Stimulated activated CD4-positive, alpha-beta T cell treated with anti-CD3 and anti-CD28 coated beads, Interleukin-1b, Interleukin-23, amount 100 ng/mL, for 1 hour (primary cell): ENCODE measurements at regions not wholly inside any gene's neighbourhood (a gene's known extent, or its start where the extent isn't known, plus 50 kb on each side); places are given as distances from the start of the nearest gene placed in this dataset.
"Not testable (repeated sequence)": the region's sequence is repeated elsewhere in the genome, so short reads cannot be mapped to it uniquely, and the experiment has no call there.

ENCODE experiments used
- DNase-seq, 2 donors: peaks; one replicate each; pipeline ENCODE4 v3.0.0-alpha.2; 2020; ENCODE audit warnings: low read depth in 2 of 2

DNA sequence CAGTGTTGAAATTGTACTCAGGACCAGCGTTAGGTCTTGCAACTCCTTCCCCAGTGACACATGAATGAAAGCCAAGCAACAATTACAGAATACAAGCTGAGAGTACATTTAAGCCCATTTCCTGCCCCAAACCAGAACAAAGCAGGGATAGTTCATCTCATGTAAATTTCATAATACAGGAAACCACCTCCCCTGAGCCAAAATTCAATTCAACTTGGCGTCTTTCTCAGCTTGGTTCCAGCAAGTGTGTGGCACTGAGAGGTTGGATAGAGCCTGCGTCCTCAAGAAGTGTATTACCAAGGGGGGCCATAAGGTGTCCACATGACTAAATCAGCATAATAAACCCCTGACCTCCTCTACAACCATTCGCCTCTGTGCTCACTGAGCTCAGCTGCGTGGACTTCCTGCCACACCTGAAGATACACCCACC is 278.9 kb upstream of the CRY1 start:
- DNase-seq, result no peak

DNA sequence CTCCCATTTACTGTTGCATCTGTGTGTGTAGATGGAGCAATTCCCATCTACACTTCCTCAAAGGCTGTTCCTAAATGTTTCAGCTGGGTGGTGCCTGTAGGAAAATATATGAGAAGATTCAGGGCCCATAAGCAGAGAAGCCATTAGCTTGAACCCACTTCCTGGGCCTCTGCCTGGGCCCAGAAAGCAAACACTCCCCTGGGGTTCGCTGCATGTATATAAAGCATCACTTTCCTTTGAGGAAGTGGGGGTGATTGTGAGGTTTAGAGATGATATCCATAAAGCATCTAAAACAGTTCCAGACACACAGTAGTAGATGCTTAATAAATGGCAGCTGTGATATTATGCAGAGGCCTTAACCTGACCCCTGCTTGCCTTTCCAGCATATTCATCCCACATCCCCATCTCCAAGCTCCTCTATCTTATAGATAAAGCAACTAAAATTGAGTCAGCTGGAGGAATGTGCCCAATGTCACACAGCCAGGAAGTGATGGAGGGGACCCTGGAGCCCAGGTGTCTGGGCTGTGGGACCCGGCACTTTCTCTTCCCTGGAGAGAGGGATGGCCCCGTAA is 280.0 kb upstream of the CRY1 start:
- DNase-seq, result no peak

DNA sequence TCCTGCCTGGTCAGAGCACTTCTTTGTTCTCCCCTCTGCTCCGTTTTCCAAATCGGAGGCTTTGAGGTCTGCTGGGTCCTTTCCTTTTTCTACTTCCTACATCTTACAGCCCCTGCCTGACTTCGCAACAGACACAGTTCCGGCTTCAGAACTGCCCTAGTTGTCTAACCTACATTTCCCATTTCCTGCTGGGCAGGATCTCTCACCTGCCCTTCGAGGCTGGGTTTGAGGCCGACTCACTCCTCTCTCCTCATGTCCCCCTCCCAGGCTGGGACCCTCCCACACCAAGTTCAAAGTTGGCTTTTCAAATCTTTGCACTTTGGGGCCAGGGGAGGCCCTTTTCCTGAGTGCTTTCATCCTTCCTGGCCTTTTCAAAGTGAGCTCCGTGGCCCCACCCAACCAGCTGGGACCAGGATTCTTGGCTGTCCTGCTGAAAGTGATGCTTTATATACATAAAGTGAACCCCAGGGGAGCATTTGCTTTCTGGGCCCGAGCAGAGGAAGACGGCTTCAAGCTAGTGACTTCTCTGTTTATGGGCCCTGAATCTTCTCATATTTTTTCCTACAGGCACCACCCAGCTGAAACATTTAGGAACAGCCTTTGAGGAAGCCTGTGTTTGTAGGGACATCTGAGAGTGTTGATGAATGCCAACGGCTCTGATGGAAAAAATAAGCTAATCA is 281.0 kb upstream of the CRY1 start:
- no peak for DNase-seq

DNA sequence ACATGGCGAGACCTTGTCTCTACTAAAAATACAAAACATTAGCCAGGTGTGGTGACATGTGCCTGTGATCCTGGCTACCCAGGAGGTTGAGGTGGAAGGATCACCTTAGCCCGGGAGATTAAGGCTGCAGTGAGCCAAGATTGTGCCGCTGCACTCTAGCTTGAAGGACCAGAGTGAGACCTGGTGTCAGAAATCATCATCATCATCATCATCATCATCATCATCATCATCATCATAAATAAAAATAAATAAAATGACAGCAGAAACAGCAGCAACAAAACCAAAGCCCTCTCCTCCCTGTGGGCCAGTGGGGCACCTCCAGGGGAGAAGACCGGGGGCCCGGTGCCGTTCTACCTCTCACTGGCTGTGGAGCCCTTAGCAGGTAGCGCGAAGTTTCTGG is 281.9 kb upstream of the CRY1 start:
- DNase-seq, result no peak

DNA sequence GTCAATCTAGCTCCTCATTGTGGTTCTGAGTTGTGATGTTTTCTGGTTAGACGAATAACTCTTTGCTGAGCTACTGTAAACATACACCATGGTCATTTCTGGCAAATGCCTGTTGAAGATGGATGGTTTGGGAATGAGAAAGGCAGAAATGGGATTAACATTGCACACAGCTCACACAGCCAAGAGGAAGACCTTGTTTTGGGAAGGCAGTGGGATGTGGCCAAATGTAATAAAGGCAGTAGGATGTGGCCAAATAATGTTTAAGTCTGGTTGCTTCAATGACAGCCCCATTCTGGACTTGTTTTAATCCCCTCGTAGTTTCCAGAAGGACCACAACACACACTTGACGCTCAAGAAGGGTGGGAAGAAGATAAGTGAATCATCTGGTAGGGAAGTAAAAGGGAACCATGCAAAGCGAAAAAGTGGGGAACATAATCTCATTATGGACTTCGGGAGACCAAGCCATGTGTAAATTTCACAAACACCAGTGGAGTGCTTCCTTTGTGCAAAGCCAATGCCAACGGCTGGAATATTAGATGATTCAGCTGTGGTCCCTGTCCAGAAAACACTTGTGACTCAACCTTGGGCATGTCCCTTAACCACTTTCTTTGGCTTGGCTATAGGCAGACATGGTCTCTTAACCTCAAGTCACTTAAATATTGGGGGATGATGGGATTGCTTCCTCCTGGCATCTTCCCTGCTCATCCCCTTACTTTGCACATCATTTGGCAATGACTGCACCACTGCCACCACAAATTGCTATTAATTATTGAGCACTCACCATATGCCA is 284.4 kb upstream of the CRY1 start:
- DNase-seq, result no peak

DNA sequence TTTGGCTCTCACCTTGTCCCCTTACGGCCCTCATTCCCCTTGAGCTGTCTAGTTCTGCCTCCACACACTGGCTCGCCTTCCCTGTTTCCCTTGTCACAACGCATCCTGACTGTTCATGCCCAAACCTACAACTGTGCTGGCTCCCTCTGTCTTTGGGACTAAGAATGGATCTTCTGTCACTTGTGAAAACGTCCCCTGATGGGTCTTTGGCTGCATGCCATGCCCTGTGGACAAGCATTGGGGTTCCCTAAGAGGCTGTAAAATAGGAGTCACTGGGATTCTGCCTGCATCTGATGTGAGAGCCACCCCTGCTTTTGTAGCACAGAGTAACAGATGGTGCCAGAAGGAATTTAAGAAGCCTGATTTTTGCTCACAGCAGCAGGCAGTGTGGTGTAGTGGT is 285.3 kb upstream of the CRY1 start:
- DNase-seq, result no peak

DNA sequence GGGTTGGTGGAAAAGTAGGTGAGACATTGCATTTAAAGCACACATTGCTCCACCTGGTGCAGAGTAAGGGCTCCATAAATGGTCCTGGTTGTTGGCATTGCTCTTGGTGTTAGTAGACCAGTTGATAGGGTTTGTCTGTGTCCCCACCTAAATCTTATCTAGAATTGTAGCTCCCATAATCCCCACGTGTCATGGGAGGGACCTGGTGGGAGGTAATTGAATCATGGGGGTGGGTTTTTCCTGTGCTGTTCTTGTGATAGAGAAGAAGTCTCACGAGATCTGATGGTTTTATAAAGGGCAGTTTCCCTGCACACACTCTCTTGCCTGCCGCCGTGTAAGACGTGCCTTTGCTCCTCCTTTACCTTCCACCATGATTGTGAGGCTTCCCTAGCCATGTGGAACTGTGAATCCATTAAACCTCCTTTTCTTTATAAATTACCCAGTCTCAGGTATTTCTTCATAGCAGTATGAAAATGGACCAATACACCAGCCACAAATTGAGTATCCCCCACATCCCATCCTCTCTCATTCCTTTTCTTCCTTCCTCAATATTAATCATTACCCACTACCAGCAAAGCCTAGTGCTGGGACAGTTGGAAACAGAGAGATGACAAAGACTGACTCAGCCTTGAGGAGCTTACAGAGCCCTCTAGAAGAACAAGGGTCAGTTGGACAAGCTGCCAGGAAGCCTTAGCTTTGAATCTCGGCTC is 285.9 kb upstream of the CRY1 start:
- not testable (repeated sequence) for DNase-seq

DNA sequence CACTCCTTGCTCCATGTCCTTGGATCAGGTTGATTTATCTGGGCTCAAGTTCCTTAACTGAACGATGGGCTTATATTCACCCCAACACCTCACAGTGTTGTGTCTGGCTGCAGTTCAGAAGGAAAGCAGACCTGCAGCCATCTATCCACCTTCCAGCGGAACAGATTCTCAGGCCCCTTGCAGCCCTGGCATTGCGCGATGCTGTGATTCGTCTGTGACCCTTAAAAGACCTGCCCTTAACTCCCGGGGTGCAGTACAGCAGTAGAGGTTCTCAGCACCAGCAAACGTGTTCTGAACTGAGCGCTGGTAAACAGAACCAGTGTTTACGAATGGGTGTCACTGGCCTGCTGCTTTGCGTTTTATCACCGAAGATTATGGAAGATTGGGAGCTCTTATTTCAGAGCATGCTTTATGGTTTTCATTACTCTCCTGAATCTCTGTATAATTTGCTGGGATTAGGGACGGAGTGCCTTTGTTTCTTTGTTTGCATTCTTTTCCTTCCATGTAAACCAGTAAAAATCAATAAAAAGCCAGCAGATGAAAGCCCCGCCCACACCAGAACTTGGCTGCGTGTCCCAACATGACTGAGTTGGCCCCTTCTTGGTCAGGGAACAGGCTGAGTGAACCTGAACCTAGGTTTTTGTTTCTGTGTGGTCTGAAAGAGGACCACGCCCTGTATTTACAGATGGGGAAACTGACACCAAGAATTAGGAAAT is 286.7 kb upstream of the CRY1 start:
- no peak for DNase-seq

DNA sequence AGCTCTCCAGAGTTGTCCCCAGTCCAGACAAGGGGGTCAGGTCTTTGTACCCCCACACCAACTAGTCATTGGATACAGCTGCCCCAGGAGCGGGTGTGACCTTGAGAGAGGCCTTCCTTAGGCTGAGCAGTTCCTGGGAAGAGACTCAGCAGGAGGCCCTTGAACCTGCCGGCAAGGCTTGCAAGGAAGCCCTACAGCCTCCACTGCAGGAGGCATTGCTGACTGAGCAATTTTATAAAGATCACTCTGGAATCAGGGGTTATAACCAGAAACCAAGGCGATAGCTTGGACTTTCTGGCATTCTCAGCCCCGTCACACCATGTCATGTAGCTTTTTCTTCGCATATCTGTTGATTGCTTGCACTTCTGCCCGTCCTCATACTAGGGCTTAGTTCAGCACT is 291.3 kb upstream of the CRY1 start:
- no peak for DNase-seq

DNA sequence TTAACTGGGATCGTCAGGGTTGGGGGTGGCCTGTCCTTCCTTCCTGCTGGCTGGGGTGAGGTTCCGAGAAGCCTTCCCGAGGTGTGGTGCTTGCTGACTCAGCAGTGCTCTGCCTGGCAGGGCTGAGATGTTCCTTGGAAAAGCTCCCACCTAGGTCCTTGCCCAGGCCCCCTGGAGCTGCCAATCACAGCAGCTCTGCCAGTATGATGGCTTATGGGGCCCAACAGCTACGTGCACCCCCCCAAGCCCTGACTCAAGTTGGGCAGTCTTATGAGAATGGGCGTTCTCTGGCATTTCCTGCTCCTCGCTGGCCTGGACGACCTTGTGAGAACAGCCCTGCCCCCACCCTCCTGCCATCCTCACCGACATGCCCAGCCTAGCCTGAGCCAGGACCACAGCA is 292.2 kb upstream of the CRY1 start:
- DNase-seq, result no peak

DNA sequence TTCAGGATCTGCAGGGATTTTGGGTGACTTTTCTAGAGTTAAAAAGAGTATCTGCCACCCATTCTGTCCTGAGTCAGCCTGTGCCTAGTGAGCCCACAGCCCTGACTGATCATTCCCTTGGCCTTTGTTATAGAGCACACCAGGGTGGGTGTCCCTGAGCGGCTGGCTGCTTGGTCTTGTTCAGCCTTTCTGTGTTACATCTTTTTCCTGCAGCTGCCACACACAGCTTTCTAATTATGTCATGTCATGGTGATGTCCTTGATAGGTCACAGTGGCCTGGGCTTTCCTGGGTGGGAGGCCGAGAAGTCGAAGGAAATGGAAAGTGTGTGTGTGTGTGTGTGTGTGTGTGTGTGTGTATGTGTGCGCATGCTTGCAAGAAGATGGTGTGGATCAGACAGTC is 293.2 kb upstream of the CRY1 start:
- no peak for DNase-seq

DNA sequence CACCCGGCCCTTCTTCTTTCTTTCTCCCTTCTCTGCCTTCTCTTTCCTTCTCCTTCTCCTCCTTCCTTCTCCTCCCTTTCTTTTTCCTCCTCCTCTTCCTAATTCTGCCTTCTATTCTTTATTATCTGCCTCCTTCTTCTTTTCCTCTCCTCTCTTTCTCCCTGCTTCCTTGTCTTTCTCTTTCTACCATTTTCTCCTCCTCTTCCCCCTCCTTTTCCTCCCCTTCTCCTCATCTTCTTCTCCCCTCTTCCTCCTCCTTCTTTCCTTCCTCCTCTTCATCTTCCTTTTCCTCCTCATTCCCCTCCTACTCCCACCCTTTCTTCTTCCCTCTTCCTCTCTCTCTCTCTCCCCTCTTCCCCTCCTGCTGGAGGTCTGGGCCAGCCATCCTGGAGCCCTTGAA is 294.9 kb upstream of the CRY1 start:
- no peak for DNase-seq

DNA sequence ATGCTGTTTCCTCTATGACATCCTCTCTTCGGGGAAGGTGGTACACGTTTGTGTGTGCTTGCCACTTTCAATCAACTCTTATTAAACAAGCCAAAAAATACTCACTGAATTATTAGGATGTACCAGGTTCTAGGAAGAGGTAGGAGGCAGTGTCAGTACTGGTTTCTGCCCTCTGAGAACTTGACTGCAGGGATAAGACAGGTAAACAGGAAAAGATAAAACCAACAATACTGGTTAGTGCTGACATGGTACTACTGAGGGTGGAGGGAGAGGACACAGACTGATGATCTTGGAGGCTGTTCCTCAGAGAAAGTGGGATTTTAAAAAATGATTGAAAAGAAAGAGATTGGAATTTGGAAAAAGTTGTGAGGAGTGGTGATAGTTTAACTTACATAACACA is 295.2 kb upstream of the PWP1 start:
- no peak for DNase-seq

DNA sequence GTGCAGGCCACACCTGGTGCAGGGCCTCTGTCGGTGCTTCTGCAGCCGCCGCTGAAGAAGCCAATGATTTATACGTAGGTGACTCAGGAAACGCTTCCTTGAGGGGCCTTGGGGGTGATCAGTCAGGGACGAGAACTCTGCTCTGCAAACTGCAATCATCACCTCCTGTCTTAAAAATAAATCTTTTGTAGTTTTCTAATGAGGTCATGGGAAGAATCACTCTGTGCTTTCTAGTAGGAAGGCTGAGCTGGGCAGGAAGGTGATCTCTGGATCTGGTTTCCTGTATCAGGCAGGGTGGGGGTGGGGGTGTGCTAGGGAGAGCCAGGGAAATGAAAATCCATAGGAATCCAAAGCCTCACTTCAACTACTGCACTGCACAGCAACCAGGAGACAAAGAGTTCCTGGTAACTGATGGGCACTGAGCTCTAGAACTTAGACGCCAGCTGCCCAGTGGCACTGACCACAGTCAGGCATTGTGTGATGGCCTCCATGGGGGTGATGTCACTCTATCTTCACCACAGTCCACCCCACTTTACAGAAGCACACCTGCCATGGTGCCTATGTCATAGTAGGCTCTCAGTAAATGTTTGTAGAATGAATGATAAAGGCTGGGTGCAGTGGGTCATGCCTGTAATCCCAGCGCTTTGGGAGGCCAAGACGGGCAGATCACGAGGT is 292.4 kb upstream of the PWP1 start:
- no peak for DNase-seq

DNA sequence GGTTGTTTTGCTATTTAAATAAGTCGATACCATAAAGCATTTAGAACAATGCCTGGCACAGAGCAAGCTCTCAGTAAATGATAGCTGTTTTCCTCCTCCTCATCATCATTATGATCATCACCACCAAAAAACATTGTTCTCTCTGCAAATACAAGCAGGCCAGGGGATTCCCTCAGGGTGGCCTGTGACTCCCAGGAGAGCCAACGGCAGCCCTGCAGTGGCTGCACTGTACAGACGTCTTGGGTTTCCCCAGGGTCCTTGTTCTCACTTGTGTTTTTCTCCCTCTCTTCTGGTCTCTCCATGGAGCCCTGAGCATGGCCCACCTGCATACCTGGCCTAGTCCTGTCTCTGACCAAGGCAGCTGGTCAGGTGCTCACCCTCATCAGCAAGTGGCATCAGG is 290.9 kb upstream of the PWP1 start:
- no peak for DNase-seq

DNA sequence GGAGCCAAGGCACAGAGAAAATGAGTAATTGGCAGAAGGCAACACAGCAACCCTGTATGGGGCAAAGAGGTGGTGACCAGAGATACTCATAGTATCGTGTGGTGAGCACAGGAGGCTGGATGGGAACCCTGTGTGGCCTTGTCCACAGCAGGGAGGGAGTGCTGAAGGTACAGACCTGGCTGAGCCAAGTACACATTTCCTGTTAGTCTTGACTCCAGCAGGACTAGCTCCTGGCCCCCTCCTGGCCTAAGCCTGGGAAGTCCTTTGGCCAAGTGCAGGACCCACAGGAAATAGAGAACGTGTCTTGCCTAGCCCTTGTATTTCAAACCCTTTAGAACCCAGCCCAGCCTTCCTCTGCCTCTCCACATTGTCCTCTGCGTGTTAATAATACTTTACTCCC is 289.8 kb upstream of the PWP1 start:
- DNase-seq, result no peak

DNA sequence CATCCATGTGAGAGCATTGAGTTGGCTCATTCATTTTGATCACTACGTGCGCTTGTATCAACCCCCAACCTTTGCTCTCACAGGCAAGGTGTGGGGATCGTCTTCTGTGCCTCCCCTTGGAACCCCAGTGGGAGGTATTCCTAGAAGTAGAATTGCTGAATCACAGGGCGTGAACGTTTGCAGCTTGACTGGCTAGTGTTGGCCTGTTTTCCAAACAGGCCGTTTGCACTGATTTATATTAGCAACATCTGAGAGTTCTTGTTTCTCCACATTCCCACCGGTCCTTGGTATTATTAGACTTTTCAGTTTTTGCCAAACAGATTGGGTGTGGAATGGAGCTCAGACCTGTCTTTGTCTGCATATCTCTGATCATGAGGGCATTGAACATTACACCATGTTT is 288.6 kb upstream of the PWP1 start:
- DNase-seq, result no peak

DNA sequence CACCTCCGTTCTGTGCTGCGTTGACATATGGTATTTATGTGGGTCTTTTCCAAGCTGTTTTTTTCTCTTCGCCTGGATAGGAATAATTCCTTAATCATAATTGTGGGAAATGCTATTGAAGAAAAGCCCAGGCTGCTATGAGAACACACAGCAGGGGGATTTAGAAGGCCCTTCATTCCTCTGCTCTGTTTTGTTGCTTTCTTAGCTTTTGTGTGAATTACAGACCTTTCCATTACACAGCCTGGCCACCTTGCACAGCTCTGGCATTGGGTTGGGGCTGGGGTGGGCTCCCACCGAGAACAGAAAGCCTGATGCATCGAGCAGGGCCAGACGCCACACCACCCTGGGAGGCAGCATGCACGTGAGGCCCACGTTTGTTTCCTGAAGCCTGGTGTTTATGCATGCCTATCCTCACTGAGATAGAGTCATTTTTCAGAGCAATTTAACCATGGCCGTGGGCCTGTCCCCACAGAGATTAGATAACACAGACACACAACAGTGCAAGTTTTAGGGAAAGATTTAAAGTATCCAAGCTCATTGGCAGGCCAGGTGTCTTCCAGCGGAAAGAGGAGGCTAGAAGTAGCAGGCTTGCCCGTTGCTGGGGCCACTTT is 287.6 kb upstream of the PWP1 start:
- no peak for DNase-seq

DNA sequence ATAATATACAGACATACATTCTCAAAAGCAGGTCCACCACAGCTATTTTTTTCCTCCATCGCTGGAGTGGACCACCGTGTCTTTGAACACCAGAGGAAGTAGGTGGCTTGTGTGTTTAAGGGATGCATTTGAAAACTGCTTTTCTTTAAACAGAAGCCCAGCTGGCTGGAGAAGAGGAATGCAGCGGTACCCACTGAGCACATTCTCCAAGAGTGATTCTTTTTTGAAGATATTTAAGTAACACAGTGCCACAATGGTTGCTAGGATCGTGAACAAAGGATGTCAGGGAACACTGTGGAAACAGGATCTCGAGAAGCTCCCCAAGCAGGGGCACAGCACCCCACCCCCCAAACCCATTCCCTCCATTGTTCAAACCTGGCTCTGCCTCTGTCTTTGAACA is 286.6 kb upstream of the PWP1 start:
- no peak for DNase-seq

DNA sequence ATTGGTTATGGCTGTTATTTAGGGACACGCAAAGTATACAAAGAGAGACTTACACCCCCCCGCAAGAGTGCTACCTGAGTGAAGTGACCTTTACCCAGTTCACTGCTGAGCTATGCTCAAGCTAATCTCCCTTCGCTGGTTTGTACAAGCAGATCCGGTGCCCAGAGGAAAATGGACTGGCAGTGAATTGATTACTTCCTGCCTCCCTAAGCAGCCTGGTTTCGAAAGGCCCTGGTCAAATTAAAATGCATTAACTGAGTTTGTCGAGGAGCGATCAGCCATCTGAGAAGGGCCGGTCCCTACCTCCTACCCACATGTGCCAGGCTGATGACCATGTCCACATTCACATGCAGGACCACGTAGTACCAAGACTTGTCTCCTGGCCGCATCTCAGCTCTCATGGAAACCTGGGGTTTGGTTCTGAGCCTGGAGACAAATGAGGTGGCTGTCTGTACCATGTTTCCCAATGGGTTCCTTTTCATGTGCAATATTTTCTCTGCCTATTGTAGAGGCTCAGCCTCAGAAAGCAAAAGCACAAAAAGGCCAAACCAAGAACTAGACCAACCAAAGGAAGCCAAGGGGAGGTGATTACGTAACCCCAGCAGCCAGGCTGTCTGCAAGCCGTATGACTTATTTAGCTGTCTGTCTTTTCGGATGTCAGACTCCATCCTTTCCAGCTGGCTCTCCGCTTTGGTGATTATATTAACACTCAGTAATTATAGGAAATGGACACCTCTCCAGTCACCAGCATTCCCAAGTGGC is 284.7 kb upstream of the PWP1 start:
- no peak for DNase-seq
